ENCODE measurements at regions not wholly inside any gene's neighbourhood (a gene's known extent, or its start where the extent isn't known, plus 50 kb on each side); places are given as distances from the start of the nearest gene placed in this dataset.
"Not testable (repeated sequence)": the region's sequence is repeated elsewhere in the genome, so short reads cannot be mapped to it uniquely, and the experiment has no call there.

DNA sequence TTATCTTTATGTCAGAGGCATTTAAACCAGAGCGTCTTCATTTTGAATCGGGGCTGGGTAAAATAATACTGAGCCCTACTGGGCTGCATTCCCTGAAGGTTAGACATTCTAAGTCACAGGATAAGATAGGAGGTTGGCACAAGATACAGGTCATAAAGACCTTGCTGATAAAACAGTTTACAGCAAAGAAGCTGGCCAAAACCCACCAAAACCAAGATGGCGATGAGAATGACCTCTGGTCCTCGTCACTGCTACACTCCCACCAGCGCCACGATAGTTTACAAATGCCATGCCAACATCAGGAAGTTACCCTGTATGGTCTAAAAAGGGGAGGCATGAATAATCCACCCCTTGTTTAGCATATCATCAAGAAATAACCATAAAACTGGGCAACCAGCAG lies 110.5 kb upstream of the ZFP64 start:
- TF ChIP-seq CTCF (conservative IDR thresholded peaks at IDR 0.05 in 1 of 2, IDR thresholded peaks at IDR 0.05 in 1 of 2; ENCODE audit: low read depth in 1 of 2, low read length in 2 of 2); EZH2 (IDR thresholded peaks at IDR 0.05; ENCODE audit: low read length, missing control alignments): not testable (repeated sequence)
